Lower leg skin (tissue), 4 donors: ENCODE measurements at regions not wholly inside any gene's neighbourhood (a gene's known extent, or its start where the extent isn't known, plus 50 kb on each side); places are given as distances from the start of the nearest gene placed in this dataset.

Experiments
- DNase-seq, 2 donors: peaks; one replicate each; pipeline ENCODE4 v3.0.0-alpha.2; 2019; ENCODE audit warnings: low spot score in 2 of 2
- H3K4me3 ChIP-seq: fragments of 200-600 bp; sonication (generic); 2 replicates; pipeline ENCODE4 v1.5.1; 2017; ENCODE audit warnings: mild to moderate bottlenecking, low read depth; ENCODE audit not compliant: poor library complexity, severe bottlenecking
- CTCF ChIP-seq, 3 donors: fragments of 450-650 bp; IDR thresholded peaks; one replicate each; pipeline ENCODE4 v1.5.1; 2016; ENCODE audit warnings: antibody characterized with exemption in 3 of 3, mild to moderate bottlenecking in 3 of 3, moderate library complexity in 2 of 3
- POLR2A ChIP-seq, 2 donors: fragments of 450-650 bp; IDR thresholded peaks; one replicate each; pipeline ENCODE4 v1.6.1; 2016 to 2017; ENCODE audit warnings: antibody characterized with exemption in 2 of 2, mild to moderate bottlenecking in 1 of 2, moderate library complexity in 1 of 2
- WGBS, 2 donors: methylation state at CpG; one replicate each; pipeline ENCODE4 v1.1.5; 2018; 5-methylcytosine and 5-hydroxymethylcytosine counted together
- intact Hi-C: fragments of 100-400 bp; cut with DNase I; formaldehyde crosslinking; loops from one replicate; pipeline ENCODE4 v1.15.0; 2023; ENCODE audit warnings: low total_unique reads

GRCh38 chr4:23036921-23037495, 344.3 kb downstream of the GBA3 start:
- no peak for DNase-seq
- H3K4me3 ChIP-seq: no peak overlapping the region
- TF ChIP-seq CTCF (IDR thresholded peaks at IDR 0.05) (no peak), POLR2A (IDR thresholded peaks at IDR 0.05) (no peak)
- intact Hi-C loops: no loop called here
- WGBS, 2 donors: 77 to 79% methylated on average over 10 of the region's 10 CpGs

GRCh38 chr4:23036503-23036902, 343.8 kb downstream of the GBA3 start:
- WGBS, 2 donors: 72 to 76% methylated on average over 3 of the region's 3 CpGs
- TF ChIP-seq CTCF (IDR thresholded peaks at IDR 0.05) (no peak), POLR2A (IDR thresholded peaks at IDR 0.05) (no peak)
- H3K4me3 ChIP-seq: no peak overlapping the region
- no peak for DNase-seq
- intact Hi-C loops: no loop called here

GRCh38 chr4:23035521-23036056, 342.9 kb downstream of the GBA3 start:
- WGBS, 2 donors: 94 to 100% methylated on average over 1 to 3 of the region's 3 CpGs
- no peak overlapping the region for H3K4me3 ChIP-seq
- DNase-seq: no peak
- intact Hi-C loops: no loop called here
- TF ChIP-seq POLR2A (IDR thresholded peaks at IDR 0.05) (no peak), CTCF (IDR thresholded peaks at IDR 0.05) (no peak)

- intact Hi-C loops: no loop called here
- no peak for TF ChIP-seq CTCF (IDR thresholded peaks at IDR 0.05)
- no peak for TF ChIP-seq POLR2A (IDR thresholded peaks at IDR 0.05)
- no peak overlapping the region for H3K4me3 ChIP-seq
- no peak for DNase-seq
These were observed 342.0 kb downstream of the GBA3 start for GRCh38 chr4:23034731-23035130.

GRCh38 chr4:23033796-23034195, 341.1 kb downstream of the GBA3 start:
- 54 to 56% methylated on average over 2 of the region's 2 CpGs for WGBS, 2 donors
- intact Hi-C loops: no loop called here
- H3K4me3 ChIP-seq: no peak overlapping the region
- DNase-seq: no peak
- TF ChIP-seq CTCF (IDR thresholded peaks at IDR 0.05) (no peak), POLR2A (IDR thresholded peaks at IDR 0.05) (no peak)

- no peak for DNase-seq
- no peak overlapping the region for H3K4me3 ChIP-seq
- intact Hi-C loops: no loop called here
- 82 to 88% methylated on average over 3 of the region's 3 CpGs for WGBS, 2 donors
- TF ChIP-seq CTCF (IDR thresholded peaks at IDR 0.05) (no peak), POLR2A (IDR thresholded peaks at IDR 0.05) (no peak)
These were observed 336.1 kb downstream of the GBA3 start for GRCh38 chr4:23028875-23029274.
